Endothelial cell of umbilical vein (primary cell): ENCODE measurements at regions not wholly inside any gene's neighbourhood (a gene's known extent, or its start where the extent isn't known, plus 50 kb on each side); places are given as distances from the start of the nearest gene placed in this dataset.

Experiments used
- BruUV-seq: library from RNA; stranded (reverse); fragments of 400-500 nt; replicated peaks from 2 replicates; lab custom pipeline; 2021; lab: Mats Ljungman, UMichigan
- CTCF ChIA-PET: fragments of 300-600, 350-600 bp; sonication (Branson Sonifier 250); formaldehyde crosslinking; loops from one replicate; lab custom pipeline; 2021; ENCODE audit warnings: antibody characterized with exemption, inconsistent platforms; lab: Charles Lee
- POLR2A ChIA-PET: fragments of 300-600, 350-600 bp; sonication (Branson Sonifier 250); formaldehyde crosslinking; loops from one replicate; lab custom pipeline; 2021; ENCODE audit warnings: antibody characterized with exemption, inconsistent platforms; lab: Charles Lee
- DNase-seq: peaks from one replicate; pipeline ENCODE4 v3.0.0-alpha.2; 2011; ENCODE audit warnings: low read depth, low spot score
- FAIRE-seq: peaks from 2 replicates; lab custom pipeline; 2011; peaks lifted over from hg19 to GRCh38; lab: Jason Lieb, UNC
- H2AFZ ChIP-seq: 2 replicates; pipeline ENCODE4 v1.6.0; 2012; ENCODE audit warnings: low read depth, low read length, control low read depth, inconsistent platforms
- H3K27ac ChIP-seq: 2 replicates; pipeline ENCODE4 v1.5.1; 2011; ENCODE audit warnings: low read depth, mild to moderate bottlenecking, control low read depth, low read length, moderate library complexity; ENCODE audit not compliant: insufficient read depth
- H3K27me3 ChIP-seq, 2 experiments: 2 replicates each; pipeline versions ENCODE4 v1.6.0 to v1.6.1; 2011; ENCODE audit warnings: low read length in 2 of 2, mixed read lengths in 1 of 2; ENCODE audit not compliant: control insufficient read depth in 2 of 2, insufficient read depth in 2 of 2
- H3K36me3 ChIP-seq, 2 experiments: 2 replicates in 1 of 2; 3 replicates in 1 of 2; pipeline ENCODE4 v1.5.1; 2011; ENCODE audit warnings: low read length in 2 of 2, mild to moderate bottlenecking in 1 of 2, moderate library complexity in 1 of 2; ENCODE audit not compliant: control insufficient read depth in 2 of 2, insufficient read depth in 2 of 2; ENCODE audit errors: extremely low read depth in 1 of 2
- H3K4me1 ChIP-seq: 3 replicates; pipeline ENCODE4 v1.5.1; 2011; ENCODE audit warnings: mild to moderate bottlenecking, low read length; ENCODE audit not compliant: control insufficient read depth, insufficient read depth; ENCODE audit errors: extremely low read depth
- H3K4me2 ChIP-seq: 2 replicates; pipeline ENCODE4 v1.6.1; 2011; ENCODE audit warnings: low read length, control low read depth, mixed read lengths; ENCODE audit not compliant: insufficient read depth
- H3K4me3 ChIP-seq, 3 experiments: fragments of 200-600 bp in 1 of 3; sonication (generic), shearing (Covaris generic) in 1 of 3; replicated peaks in 1 of 3; 2 replicates each; pipeline ENCODE4 v1.5.1; 2011 to 2016; ENCODE audit warnings: control low read depth in 3 of 3, low read length in 3 of 3, mild to moderate bottlenecking in 2 of 3, inconsistent platforms in 1 of 3, low read depth in 1 of 3, moderate library complexity in 1 of 3; ENCODE audit not compliant: insufficient read depth in 1 of 3
- H3K79me2 ChIP-seq: 2 replicates; pipeline ENCODE4 v1.6.0; 2012; ENCODE audit warnings: low read length, inconsistent platforms; ENCODE audit not compliant: control insufficient read depth, insufficient read depth
- H3K9ac ChIP-seq: replicated peaks from 2 replicates; pipeline ENCODE3; 2011; ENCODE audit warnings: low read length, control low read depth; ENCODE audit not compliant: insufficient read depth; ENCODE audit errors: extremely low read depth
- H3K9me1 ChIP-seq: replicated peaks from 3 replicates; pipeline ENCODE4 v1.6.0; 2011; ENCODE audit warnings: mild to moderate bottlenecking, low read length; ENCODE audit not compliant: control insufficient read depth, insufficient read depth; ENCODE audit errors: extremely low read depth
- H3K9me3 ChIP-seq: replicated peaks from 2 replicates; pipeline ENCODE4 v1.5.1; 2012; ENCODE audit warnings: low read length, inconsistent platforms; ENCODE audit not compliant: control insufficient read depth, insufficient read depth
- H4K20me1 ChIP-seq: replicated peaks from 2 replicates; pipeline ENCODE3; 2011; ENCODE audit warnings: mild to moderate bottlenecking, low read length; ENCODE audit not compliant: control insufficient read depth, insufficient read depth; ENCODE audit errors: extremely low read depth
- EZH2 ChIP-seq: IDR thresholded peaks from 2 replicates; pipeline ENCODE4 v1.6.1; 2012; ENCODE audit warnings: borderline replicate concordance, low read depth, mild to moderate bottlenecking, moderate library complexity, low read length, inconsistent platforms; ENCODE audit not compliant: severe bottlenecking
- FOS ChIP-seq: IDR thresholded peaks from 2 replicates; pipeline ENCODE4 v1.6.1; 2011; ENCODE audit warnings: mild to moderate bottlenecking, low read length, moderate library complexity, borderline replicate concordance; ENCODE audit not compliant: insufficient read depth
- GATA2 ChIP-seq: IDR thresholded peaks from 2 replicates; pipeline ENCODE4 v1.7.0; 2011; ENCODE audit warnings: low read depth, mild to moderate bottlenecking, moderate library complexity, mixed read lengths, low read length; ENCODE audit not compliant: insufficient read length, insufficient read depth
- JUN ChIP-seq: IDR thresholded peaks from 2 replicates; pipeline ENCODE4 v1.6.1; 2011; ENCODE audit warnings: borderline replicate concordance, low read depth; ENCODE audit not compliant: insufficient read length, insufficient read depth
- MYC ChIP-seq: IDR thresholded peaks from one replicate; pipeline ENCODE4 v1.6.1; 2011; ENCODE audit warnings: mild to moderate bottlenecking, low read depth, low read length
- POLR2A ChIP-seq: IDR thresholded peaks from 2 replicates; pipeline ENCODE4 v1.6.1; 2012; ENCODE audit warnings: low read depth, mild to moderate bottlenecking, control low read depth, low read length
- POLR2AphosphoS5 ChIP-seq: IDR thresholded peaks from 2 replicates; pipeline ENCODE4 v1.6.1; 2012; ENCODE audit warnings: low read depth, mild to moderate bottlenecking, control low read depth, low read length, moderate library complexity; ENCODE audit not compliant: insufficient read depth
- dilution Hi-C: fragments of 300-500 bp; cut with MboI; formaldehyde crosslinking; loops from one replicate; pipeline ENCODE4 v1.15.0; 2019; ENCODE audit warnings: low sequenced_read_pairs; ENCODE audit not compliant: extremely low pct_ligation_motif_present
- intact Hi-C: fragments of 100-400 bp; cut with micrococcal nuclease; formaldehyde crosslinking; loops from one replicate; pipeline ENCODE4 v1.10.0; 2022
- TF ChIP-seq, protein P1 (sequence below): IDR thresholded peaks from 2 replicates; pipeline ENCODE4 v1.6.1; 2011; ENCODE audit not compliant: insufficient read depth, insufficient read length
- TF ChIP-seq, protein P2 (sequence below), 2 donors: IDR thresholded peaks; 1 replicate in 1 of 2; 2 replicates in 1 of 2; pipeline ENCODE4 v1.5.1; 2011; ENCODE audit warnings: low read length in 2 of 2, mild to moderate bottlenecking in 2 of 2, moderate library complexity in 2 of 2, control low read depth in 1 of 2, inconsistent platforms in 1 of 2, low read depth in 1 of 2; ENCODE audit not compliant: insufficient read depth in 1 of 2; ENCODE audit errors: extremely low read depth in 1 of 2

DNA sequence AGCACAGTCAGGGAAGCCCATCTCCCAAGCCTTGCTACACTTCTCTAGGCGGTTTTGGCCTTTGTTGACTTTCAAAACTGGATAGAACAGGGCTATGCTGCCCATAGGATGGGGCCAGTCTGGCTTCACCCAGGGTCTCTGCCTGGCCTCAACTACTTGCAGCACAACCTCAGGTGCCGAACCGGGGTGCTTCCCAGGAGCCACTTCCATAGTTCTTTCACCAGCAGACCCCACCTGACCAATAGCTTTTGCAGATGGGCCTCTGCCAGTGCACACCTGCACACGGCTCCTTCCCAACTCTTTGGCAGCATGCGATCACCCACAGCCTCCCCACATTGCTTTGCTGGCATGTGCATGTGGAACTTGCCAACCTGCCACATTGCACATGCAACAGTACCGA is 331.6 kb downstream of the CPS1 start:
- dilution Hi-C loops, result no loop called here
- Histone ChIP-seq H3K9me3 (no peaks in the 10 kb centered on the region), H3K27ac (no peak overlapping the region), H3K27me3 (no peaks in the 10 kb centered on the region), H3K4me2 (no peak overlapping the region), H3K36me3 (no peaks in the 10 kb centered on the region), H3K79me2 (no peaks in the 10 kb centered on the region), H3K4me1 (no peaks in the 10 kb centered on the region), H4K20me1 (no peaks in the 10 kb centered on the region), H2AFZ (no peak overlapping the region), H3K9ac (no peak overlapping the region), H3K4me3 (no peak overlapping the region), H3K9me1 (no peaks in the 10 kb centered on the region)
- POLR2A ChIA-PET, result no interaction called here
- TF ChIP-seq, protein P1, sequence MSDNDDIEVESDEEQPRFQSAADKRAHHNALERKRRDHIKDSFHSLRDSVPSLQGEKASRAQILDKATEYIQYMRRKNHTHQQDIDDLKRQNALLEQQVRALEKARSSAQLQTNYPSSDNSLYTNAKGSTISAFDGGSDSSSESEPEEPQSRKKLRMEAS, result no peak
- TF ChIP-seq JUN (no peak), POLR2A (no peak), GATA2 (no peak), FOS (no peak), POLR2AphosphoS5 (no peak)
- DNase-seq, result no peak
- CTCF ChIA-PET, result no interaction called here
- BruUV-seq, result no TSS peak
- intact Hi-C loops, result no loop called here
- FAIRE-seq, result no peak

DNA sequence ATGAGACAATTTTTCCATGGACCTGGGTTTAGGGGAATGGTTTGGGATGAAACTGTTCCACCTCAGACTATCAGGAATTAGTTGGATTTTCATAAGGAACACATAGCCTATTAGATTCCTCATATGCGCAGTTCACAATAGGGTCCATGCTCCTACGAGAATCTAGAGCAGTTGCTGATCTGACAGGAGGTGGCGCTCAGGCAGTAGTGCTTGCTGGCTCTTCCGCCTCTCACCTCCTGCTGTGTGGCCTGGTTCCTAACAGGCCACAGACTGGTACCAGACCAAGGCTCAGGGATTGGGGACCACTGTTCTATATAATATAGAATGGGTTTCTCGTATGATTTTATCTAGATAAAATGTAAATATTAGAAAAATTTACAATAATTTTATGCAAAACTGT is 338.7 kb downstream of the CPS1 start:
- Histone ChIP-seq H3K9me1 (no peaks in the 10 kb centered on the region), H3K4me3 (no peak overlapping the region), H3K79me2 (no peaks in the 10 kb centered on the region), H3K4me1 (no peaks in the 10 kb centered on the region), H3K9ac (no peak overlapping the region), H2AFZ (no peak overlapping the region), H4K20me1 (no peaks in the 10 kb centered on the region), H3K27me3 (no peaks in the 10 kb centered on the region), H3K36me3 (no peaks in the 10 kb centered on the region), H3K4me2 (no peak overlapping the region), H3K27ac (no peak overlapping the region), H3K9me3 (no peaks in the 10 kb centered on the region)
- ChIA-PET CTCF (no interaction called here), POLR2A (no interaction called here)
- no peak for DNase-seq
- FAIRE-seq, result no peak
- TF ChIP-seq POLR2AphosphoS5, result no peak
- no peak for TF ChIP-seq MYC
- TF ChIP-seq FOS, result no peak
- TF ChIP-seq, protein P1, result no peak
- no peak for TF ChIP-seq EZH2
- TF ChIP-seq POLR2A, result no peak
- TF ChIP-seq, protein P2, sequence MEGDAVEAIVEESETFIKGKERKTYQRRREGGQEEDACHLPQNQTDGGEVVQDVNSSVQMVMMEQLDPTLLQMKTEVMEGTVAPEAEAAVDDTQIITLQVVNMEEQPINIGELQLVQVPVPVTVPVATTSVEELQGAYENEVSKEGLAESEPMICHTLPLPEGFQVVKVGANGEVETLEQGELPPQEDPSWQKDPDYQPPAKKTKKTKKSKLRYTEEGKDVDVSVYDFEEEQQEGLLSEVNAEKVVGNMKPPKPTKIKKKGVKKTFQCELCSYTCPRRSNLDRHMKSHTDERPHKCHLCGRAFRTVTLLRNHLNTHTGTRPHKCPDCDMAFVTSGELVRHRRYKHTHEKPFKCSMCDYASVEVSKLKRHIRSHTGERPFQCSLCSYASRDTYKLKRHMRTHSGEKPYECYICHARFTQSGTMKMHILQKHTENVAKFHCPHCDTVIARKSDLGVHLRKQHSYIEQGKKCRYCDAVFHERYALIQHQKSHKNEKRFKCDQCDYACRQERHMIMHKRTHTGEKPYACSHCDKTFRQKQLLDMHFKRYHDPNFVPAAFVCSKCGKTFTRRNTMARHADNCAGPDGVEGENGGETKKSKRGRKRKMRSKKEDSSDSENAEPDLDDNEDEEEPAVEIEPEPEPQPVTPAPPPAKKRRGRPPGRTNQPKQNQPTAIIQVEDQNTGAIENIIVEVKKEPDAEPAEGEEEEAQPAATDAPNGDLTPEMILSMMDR (IDR thresholded peaks at IDR 0.05; ENCODE audit: extremely low read depth in 1 of 2, insufficient read depth in 1 of 2, low read depth in 1 of 2, low read length in 2 of 2), result no peak
- TF ChIP-seq JUN, result no peak
- dilution Hi-C loops, result no loop called here
- intact Hi-C loops, result loop anchor here (1.0 to 5.0 kb wide), 2 partner anchors 112 to 140 kb away; no protein-coding TSS in a partner anchor
- BruUV-seq, result no TSS peak
